Small intestine (tissue), 7 donors: ENCODE measurements at regions not wholly inside any gene's neighbourhood (a gene's known extent, or its start where the extent isn't known, plus 50 kb on each side); places are given as distances from the start of the nearest gene placed in this dataset.

Source experiments
- DNase-seq, 2 donors: peaks; one replicate each; pipeline versions ENCODE4 v3.0.0 to v3.0.0-alpha.2; 2013
- FAIRE-seq: peaks from 2 replicates; lab custom pipeline; 2012; peaks lifted over from hg19 to GRCh38; lab: Jason Lieb, UNC
- H3K27ac ChIP-seq, 3 donors: one replicate each; pipeline ENCODE4 v1.5.1; 2013; ENCODE audit warnings: low read length in 2 of 3, mild to moderate bottlenecking in 2 of 3, control low read depth in 1 of 3, inconsistent platforms in 1 of 3, low read depth in 1 of 3, moderate library complexity in 1 of 3
- H3K27me3 ChIP-seq, 3 donors: one replicate each; pipeline ENCODE4 v1.6.1; 2013; ENCODE audit warnings: low read length in 3 of 3, inconsistent platforms in 1 of 3; ENCODE audit not compliant: control insufficient read depth in 3 of 3, insufficient read depth in 3 of 3
- H3K36me3 ChIP-seq, 3 donors: one replicate each; pipeline ENCODE4 v1.6.1; 2013; ENCODE audit warnings: low read length in 3 of 3, inconsistent platforms in 1 of 3, low read depth in 1 of 3, mild to moderate bottlenecking in 1 of 3, moderate library complexity in 1 of 3; ENCODE audit not compliant: control insufficient read depth in 3 of 3, insufficient read depth in 2 of 3
- H3K4me1 ChIP-seq, 3 donors: one replicate each; pipeline ENCODE4 v1.6.1; 2013; ENCODE audit warnings: low read length in 2 of 3, inconsistent platforms in 1 of 3, low read depth in 1 of 3, mild to moderate bottlenecking in 1 of 3, moderate library complexity in 1 of 3; ENCODE audit not compliant: control insufficient read depth in 3 of 3, insufficient read depth in 2 of 3
- H3K4me3 ChIP-seq, 3 donors: one replicate each; pipeline ENCODE4 v1.5.1; 2013; ENCODE audit warnings: low read length in 3 of 3, control low read depth in 1 of 3, inconsistent platforms in 1 of 3, low read depth in 1 of 3, mild to moderate bottlenecking in 1 of 3, moderate library complexity in 1 of 3
- H3K9me3 ChIP-seq, 2 donors: one replicate each; pipeline ENCODE4 v1.6.1; 2013; ENCODE audit warnings: low read depth in 1 of 2, low read length in 1 of 2; ENCODE audit not compliant: control insufficient read depth in 2 of 2, insufficient read depth in 1 of 2
- WGBS, 3 donors: extraction: QIAGEN DNeasy Blood & Tissue Kit; methylation state at CpG; one replicate each; pipeline ENCODE4 v1.1.7; 2013; 5-methylcytosine and 5-hydroxymethylcytosine counted together
- donor health status: healthy with polysubstance abuse.
- donor health status: control.
- donor health status: control.
- donor health status: Bipolar disorder and iron deficiency.
- donor health status: healthy.

GRCh38 chr10:31594347-31594873, 275.4 kb downstream of the ZEB1 start:
- FAIRE-seq: no peak
- 90 to 93% (median 90%) methylated on average over 1 of the region's 1 CpG for WGBS, 3 donors
- no peaks in the 10 kb centered on the region for H3K4me1 ChIP-seq
- no peak for DNase-seq
- no peak overlapping the region for H3K4me3 ChIP-seq
- no peaks in the 10 kb centered on the region for H3K27me3 ChIP-seq
- H3K27ac ChIP-seq: no peak overlapping the region
- no peaks in the 10 kb centered on the region for H3K36me3 ChIP-seq
- peaks cover 0 to 6% of the 10 kb centered on the region in 2 donors for H3K9me3 ChIP-seq

GRCh38 chr10:31593124-31593523, 274.1 kb downstream of the ZEB1 start:
- no peak for DNase-seq
- WGBS, 3 donors: 81 to 85% (median 82%) methylated on average over 2 of the region's 2 CpGs

DNA sequence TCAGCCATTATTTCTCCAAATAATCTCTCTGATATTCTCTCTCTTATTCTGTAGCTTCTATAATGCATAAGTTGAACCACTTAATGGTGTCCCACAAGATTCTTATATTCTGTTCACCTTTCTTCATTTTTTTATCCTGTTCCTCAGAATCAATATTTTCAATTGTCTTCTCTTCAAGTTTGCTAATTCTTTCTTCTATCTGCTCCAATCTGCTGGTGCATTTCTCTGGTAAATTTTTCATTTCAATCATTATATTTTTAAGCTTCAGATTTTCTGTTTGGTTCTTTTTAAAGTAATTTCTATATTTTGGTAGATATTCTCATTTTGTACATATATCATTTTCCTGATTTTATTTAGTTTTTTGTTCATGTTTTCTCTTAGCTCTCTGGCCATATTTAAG, 272.6 kb downstream of the ZEB1 start:
- H3K9me3 ChIP-seq: peaks cover 0 to 17% of the 10 kb centered on the region in 2 donors
- no peak overlapping the region for H3K4me3 ChIP-seq
- H3K4me1 ChIP-seq: no peaks in the 10 kb centered on the region
- FAIRE-seq (no peak), DNase-seq (no peak)
- no peaks in the 10 kb centered on the region for H3K36me3 ChIP-seq
- H3K27me3 ChIP-seq: no peaks in the 10 kb centered on the region
- H3K27ac ChIP-seq: no peak overlapping the region

More at GRCh38 chr10:31593124-31593523, 274.1 kb downstream of the ZEB1 start:
- Histone ChIP-seq H3K4me1 (no peaks in the 10 kb centered on the region), H3K27me3 (no peaks in the 10 kb centered on the region), H3K9me3 (peaks cover 0 to 8% of the 10 kb centered on the region in 2 donors), H3K4me3 (no peak overlapping the region), H3K27ac (no peak overlapping the region), H3K36me3 (no peaks in the 10 kb centered on the region)
- FAIRE-seq: no peak

DNA sequence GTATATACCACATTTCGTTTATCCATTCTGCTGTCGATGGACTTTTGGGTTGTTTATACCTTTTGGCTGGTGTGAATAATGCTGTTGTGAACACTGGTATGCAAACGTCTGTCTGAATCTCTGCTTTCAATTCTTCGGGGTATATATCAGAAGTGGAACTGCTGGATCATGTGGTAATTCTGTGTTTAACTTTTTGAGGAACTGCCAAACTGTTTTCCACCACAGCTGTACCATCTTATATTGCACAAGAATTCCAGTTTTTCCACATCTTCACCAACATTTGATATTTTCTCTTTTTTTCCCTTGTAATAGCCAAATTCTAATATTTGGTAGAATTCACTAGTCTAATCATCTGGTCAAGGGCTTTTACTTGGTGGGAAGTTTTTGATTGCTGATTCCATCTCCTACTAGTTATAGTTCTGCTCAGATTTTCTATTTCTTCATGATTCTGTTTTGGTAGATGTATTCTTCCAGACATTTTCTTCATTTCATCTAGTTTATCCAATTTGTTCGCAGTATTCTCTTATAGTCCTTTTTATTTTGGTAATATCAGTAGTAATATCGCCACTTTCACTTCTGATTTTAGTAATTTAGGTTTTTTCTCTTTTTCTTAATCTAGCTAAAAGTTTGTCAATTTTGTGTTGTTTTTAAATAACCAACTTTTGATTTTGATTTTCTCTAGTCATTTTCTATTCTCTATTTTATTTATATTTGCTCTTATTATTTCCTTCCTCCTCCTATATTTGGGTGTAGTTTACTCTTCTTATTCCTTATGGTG, 271.2 kb downstream of the ZEB1 start:
- no peak overlapping the region for H3K27ac ChIP-seq
- H3K36me3 ChIP-seq: no peaks in the 10 kb centered on the region
- no peak for DNase-seq
- 66 to 77% (median 71%) methylated on average over 6 of the region's 6 CpGs for WGBS, 3 donors
- peaks cover 0 to 17% of the 10 kb centered on the region in 2 donors for H3K9me3 ChIP-seq
- H3K4me1 ChIP-seq: no peaks in the 10 kb centered on the region
- no peak overlapping the region for H3K4me3 ChIP-seq
- no peak for FAIRE-seq
- H3K27me3 ChIP-seq: no peaks in the 10 kb centered on the region

DNA sequence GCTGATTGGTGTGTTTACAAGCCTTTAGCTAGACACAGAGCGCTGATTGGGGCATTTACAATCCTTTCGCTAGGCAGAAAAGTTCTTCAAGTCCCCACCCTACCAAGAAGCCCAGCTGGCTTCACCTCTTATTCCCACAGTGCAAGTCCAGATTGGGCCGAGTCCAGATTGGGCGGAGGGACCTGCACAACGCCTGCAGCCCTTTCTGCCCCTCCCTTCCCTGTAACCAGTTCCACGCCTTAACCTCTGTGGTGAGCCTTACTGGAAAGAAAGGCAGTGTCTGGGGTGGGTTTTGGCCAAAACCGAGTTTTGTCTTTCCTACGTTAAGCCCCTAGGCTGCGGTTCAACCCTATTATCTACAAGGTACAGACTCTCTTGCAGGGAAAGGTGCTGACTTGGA, 268.7 kb downstream of the ZEB1 start:
- 85 to 95% (median 86%) methylated on average over 9 of the region's 9 CpGs for WGBS, 3 donors
- peaks cover 0 to 14% of the 10 kb centered on the region in 2 donors for H3K9me3 ChIP-seq
- no peak for FAIRE-seq
- H3K4me3 ChIP-seq: no peak overlapping the region
- H3K27ac ChIP-seq: no peak overlapping the region
- DNase-seq: no peak
- H3K36me3 ChIP-seq: no peaks in the 10 kb centered on the region
- H3K4me1 ChIP-seq: peaks cover 0 to 5% (median 0%) of the 10 kb centered on the region in 3 donors
- no peaks in the 10 kb centered on the region for H3K27me3 ChIP-seq

- Histone ChIP-seq H3K9me3 (peaks cover 0 to 14% of the 10 kb centered on the region in 2 donors), H3K4me1 (peaks cover 0 to 5% (median 3%) of the 10 kb centered on the region in 3 donors), H3K27ac (peak overlapping the region in 1 of 3 donors; percentile 3), H3K27me3 (no peaks in the 10 kb centered on the region), H3K36me3 (no peaks in the 10 kb centered on the region), H3K4me3 (no peak overlapping the region)
- DNase-seq (no peak), FAIRE-seq (no peak)
- 71 to 84% (median 71%) methylated on average over 22 of the region's 22 CpGs for WGBS, 3 donors
Measured at GRCh38 chr10:31586723-31587638, 268.0 kb downstream of the ZEB1 start.

GRCh38 chr10:31584876-31585275, 265.9 kb downstream of the ZEB1 start:
- FAIRE-seq: no peak
- peaks cover 0 to 11% of the 10 kb centered on the region in 2 donors for H3K9me3 ChIP-seq
- no peaks in the 10 kb centered on the region for H3K36me3 ChIP-seq
- H3K4me3 ChIP-seq: no peak overlapping the region
- peaks cover 0 to 5% (median 3%) of the 10 kb centered on the region in 3 donors for H3K4me1 ChIP-seq
- H3K27ac ChIP-seq: no peak overlapping the region
- H3K27me3 ChIP-seq: no peaks in the 10 kb centered on the region
- WGBS, 3 donors: 77 to 81% (median 77%) methylated on average over 6 of the region's 6 CpGs
- DNase-seq: no peak

GRCh38 chr10:31584098-31584631, 265.1 kb downstream of the ZEB1 start:
- DNase-seq (no peak), FAIRE-seq (no peak)
- Histone ChIP-seq H3K4me3 (no peak overlapping the region), H3K27ac (no peak overlapping the region), H3K36me3 (no peaks in the 10 kb centered on the region), H3K4me1 (peaks cover 0 to 5% (median 3%) of the 10 kb centered on the region in 3 donors), H3K9me3 (peaks cover 0 to 11% of the 10 kb centered on the region in 2 donors), H3K27me3 (no peaks in the 10 kb centered on the region)
- WGBS, 3 donors: 44 to 65% (median 53%) methylated on average over 12 of the region's 12 CpGs
